Liver (tissue), 8 donors: ENCODE measurements at regions not wholly inside any gene's neighbourhood (a gene's known extent, or its start where the extent isn't known, plus 50 kb on each side); places are given as distances from the start of the nearest gene placed in this dataset.
A peak's percentile ranks its signal among the peaks of the same experiment; 100 is the strongest.
"Not testable (repeated sequence)": the region's sequence is repeated elsewhere in the genome, so short reads cannot be mapped to it uniquely, and the experiment has no call there.

ENCODE experiments used
- DNase-seq: peaks from one replicate; pipeline ENCODE4 v3.0.0-alpha.2; 2017; ENCODE audit warnings: low spot score
- H3K27ac ChIP-seq, 2 donors: one replicate each; pipeline ENCODE4 v1.7.0; 2013; ENCODE audit warnings: inconsistent platforms in 2 of 2, low read length in 2 of 2, control low read depth in 1 of 2, low read depth in 1 of 2, mild to moderate bottlenecking in 1 of 2
- H3K27me3 ChIP-seq, 4 donors: one replicate each; pipeline versions ENCODE4 v1.6.1 to v1.7.0; 2013; ENCODE audit warnings: low read length in 3 of 4, inconsistent platforms in 1 of 4, mild to moderate bottlenecking in 1 of 4, moderate library complexity in 1 of 4; ENCODE audit not compliant: control insufficient read depth in 4 of 4, insufficient read depth in 4 of 4
- H3K36me3 ChIP-seq, 4 donors: one replicate each; pipeline versions ENCODE4 v1.6.1 to v1.7.0; 2013; ENCODE audit warnings: low read length in 3 of 4, mild to moderate bottlenecking in 3 of 4, low read depth in 1 of 4, moderate library complexity in 1 of 4; ENCODE audit not compliant: control insufficient read depth in 4 of 4, insufficient read depth in 3 of 4
- H3K4me1 ChIP-seq, 4 donors: one replicate each; pipeline versions ENCODE4 v1.6.1 to v1.7.0; 2013; ENCODE audit warnings: low read length in 3 of 4, mild to moderate bottlenecking in 3 of 4, moderate library complexity in 1 of 4; ENCODE audit not compliant: control insufficient read depth in 4 of 4, insufficient read depth in 4 of 4
- H3K4me3 ChIP-seq, 3 donors: one replicate each; pipeline versions ENCODE4 v1.6.1 to v1.7.0; 2013; ENCODE audit warnings: low read length in 3 of 3, control low read depth in 1 of 3, low read depth in 1 of 3, mild to moderate bottlenecking in 1 of 3
- H3K9ac ChIP-seq, 2 donors: one replicate each; pipeline ENCODE4 v1.7.0; 2013; ENCODE audit warnings: low read length in 2 of 2, mild to moderate bottlenecking in 2 of 2, moderate library complexity in 2 of 2, control low read depth in 1 of 2, low read depth in 1 of 2
- H3K9me3 ChIP-seq, 4 donors: one replicate each; pipeline versions ENCODE4 v1.6.1 to v1.7.0; 2013; ENCODE audit warnings: low read length in 3 of 4; ENCODE audit not compliant: control insufficient read depth in 4 of 4
- CTCF ChIP-seq: fragments of 150-350 bp; IDR thresholded peaks from 2 replicates; pipeline ENCODE4 v1.5.1; 2017; ENCODE audit warnings: improper control_type of control experiment, low read depth, low read length; ENCODE audit not compliant: missing input control
- FOXA1 ChIP-seq: IDR thresholded peaks from 2 replicates; pipeline ENCODE4 v1.6.1; 2016; ENCODE audit warnings: antibody characterized with exemption
- FOXA2 ChIP-seq: IDR thresholded peaks from 2 replicates; pipeline ENCODE4 v1.6.1; 2016; ENCODE audit warnings: antibody characterized with exemption
- GABPA ChIP-seq, 2 donors: IDR thresholded peaks in 1 of 2; conservative IDR thresholded peaks in 1 of 2; 2 replicates each; pipeline ENCODE4 v1.6.1; 2016; ENCODE audit warnings: antibody characterized with exemption in 2 of 2, mild to moderate bottlenecking in 1 of 2, moderate library complexity in 1 of 2
- HNF4A ChIP-seq, 2 donors: conservative IDR thresholded peaks; 2 replicates each; pipeline ENCODE4 v1.6.1; 2016; ENCODE audit warnings: antibody characterized with exemption in 2 of 2, mild to moderate bottlenecking in 2 of 2
- HNF4G ChIP-seq: IDR thresholded peaks from 2 replicates; pipeline ENCODE4 v1.6.1; 2016; ENCODE audit warnings: antibody characterized with exemption
- JUND ChIP-seq, 2 donors: IDR thresholded peaks; 2 replicates each; pipeline ENCODE4 v1.6.1; 2016; ENCODE audit warnings: antibody characterized with exemption in 2 of 2
- MAX ChIP-seq: IDR thresholded peaks from 2 replicates; pipeline ENCODE4 v1.6.1; 2016; ENCODE audit warnings: antibody characterized with exemption
- NR2F2 ChIP-seq: IDR thresholded peaks from 2 replicates; pipeline ENCODE4 v1.6.1; 2016; ENCODE audit warnings: antibody characterized with exemption
- RAD21 ChIP-seq, 2 donors: IDR thresholded peaks; 2 replicates each; pipeline ENCODE4 v1.6.1; 2016; ENCODE audit warnings: antibody characterized with exemption in 2 of 2, mild to moderate bottlenecking in 2 of 2
- RXRA ChIP-seq, 2 donors: IDR thresholded peaks; 2 replicates each; pipeline ENCODE4 v1.6.1; 2017 to 2018; ENCODE audit warnings: antibody characterized with exemption in 2 of 2, mild to moderate bottlenecking in 1 of 2
- SP1 ChIP-seq: IDR thresholded peaks from 2 replicates; pipeline ENCODE4 v1.6.1; 2018; ENCODE audit warnings: antibody characterized with exemption, mild to moderate bottlenecking
- TAF1 ChIP-seq: conservative IDR thresholded peaks from 2 replicates; pipeline ENCODE4 v1.6.1; 2016; ENCODE audit warnings: antibody characterized with exemption, mild to moderate bottlenecking
- YY1 ChIP-seq: IDR thresholded peaks from 2 replicates; pipeline ENCODE4 v1.6.1; 2016; ENCODE audit warnings: antibody characterized with exemption, mild to moderate bottlenecking
- WGBS: extraction: QIAGEN DNeasy Blood & Tissue Kit; methylation state at CpG from one replicate; pipeline ENCODE4 v1.1.7; 2013; 5-methylcytosine and 5-hydroxymethylcytosine counted together
- donor health status: healthy.
- donor health status: healthy.
- donor health status: healthy.
- donor health status: healthy.
- donor health status: healthy.

GRCh38 chr11:101224221-101224620 is 94.6 kb upstream of the PGR start (continued):
- TF ChIP-seq CTCF (no peak), JUND (IDR thresholded peaks at IDR 0.05) (no peak), SP1 (no peak), YY1 (no peak)

DNA sequence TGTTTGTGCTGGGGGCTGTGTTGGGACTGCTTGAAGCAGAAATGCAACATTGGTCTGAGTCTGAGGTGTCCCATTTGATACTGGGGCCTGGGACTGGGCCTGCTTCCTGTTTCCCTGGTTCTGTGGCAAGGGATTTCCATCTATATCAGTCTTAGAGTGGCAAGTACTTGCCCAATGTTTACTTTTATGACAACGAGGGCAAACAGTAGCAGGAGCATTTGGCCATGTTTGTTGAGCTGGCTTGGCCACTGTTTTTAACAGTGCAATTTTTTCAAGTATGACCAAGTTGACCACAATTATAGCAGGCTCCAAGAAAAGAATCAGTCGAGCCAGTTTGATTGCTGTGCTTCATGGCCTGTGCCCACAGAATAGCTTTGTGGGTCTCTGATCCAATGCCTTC is 88.5 kb upstream of the PGR start:
- not testable (repeated sequence) for H3K9ac ChIP-seq, H3K4me3 ChIP-seq, H3K36me3 ChIP-seq, DNase-seq, H3K4me1 ChIP-seq, H3K27me3 ChIP-seq
- peak; percentile 81 for TF ChIP-seq FOXA2
- peak; percentile 20 for TF ChIP-seq RAD21 (IDR thresholded peaks at IDR 0.05)
- peak; percentile 79 for TF ChIP-seq YY1
- peak in 1 of 2 donors; percentile 49 for TF ChIP-seq HNF4A (conservative IDR thresholded peaks at IDR 0.05)
- peak; percentile 52 for TF ChIP-seq FOXA1
- TF ChIP-seq RXRA (IDR thresholded peaks at IDR 0.05): peak in 1 of 2 donors; percentile 29
- peak in 1 of 2 donors; percentile 23 for TF ChIP-seq GABPA (IDR thresholded peaks at IDR 0.05 in 1 of 2, conservative IDR thresholded peaks at IDR 0.05 in 1 of 2)
- 31% methylated on average over 2 of the region's 2 CpGs for WGBS
- Histone ChIP-seq H3K9me3 (peaks cover 0 to 13% (median 7%) of the 10 kb centered on the region in 4 donors), H3K27ac (peak overlapping the region in 1 of 2 donors; percentile 42)

DNA sequence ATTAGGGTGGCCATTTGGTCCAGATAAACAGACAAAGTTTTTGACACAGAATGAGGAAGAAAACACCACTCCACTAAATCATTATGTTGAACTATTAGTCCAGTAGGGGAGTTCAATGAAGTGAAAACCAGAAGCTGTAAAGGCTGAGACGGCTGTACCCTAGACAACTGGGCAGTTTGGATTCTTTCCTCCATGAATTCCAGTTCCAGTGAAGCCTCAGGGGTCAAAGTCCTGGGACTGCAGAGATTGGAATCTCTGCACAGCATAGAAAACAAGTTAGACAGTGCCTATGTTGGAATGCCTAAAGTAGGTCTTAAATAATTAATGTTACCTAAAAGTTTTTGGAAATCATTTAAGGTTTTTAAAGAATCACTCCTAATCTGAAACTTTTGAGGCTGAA is 86.5 kb upstream of the PGR start:
- H3K27me3 ChIP-seq, H3K9ac ChIP-seq, H3K4me3 ChIP-seq, H3K27ac ChIP-seq, DNase-seq, H3K4me1 ChIP-seq, H3K36me3 ChIP-seq: not testable (repeated sequence)
- 52% methylated on average over 1 of the region's 1 CpG for WGBS
- TF ChIP-seq HNF4A (conservative IDR thresholded peaks at IDR 0.05): peak; percentile 29 to 41
- peaks cover 0 to 11% (median 6%) of the 10 kb centered on the region in 4 donors for H3K9me3 ChIP-seq

- TF ChIP-seq FOXA2 (no peak), MAX (no peak), TAF1 (no peak), HNF4G (no peak), NR2F2 (no peak), GABPA (IDR thresholded peaks at IDR 0.05 in 1 of 2, conservative IDR thresholded peaks at IDR 0.05 in 1 of 2) (no peak)
- H3K4me1 ChIP-seq: peaks cover 0 to 2% (median 0%) of the 10 kb centered on the region in 4 donors
- H3K27ac ChIP-seq: no peak overlapping the region
- no peak overlapping the region for H3K9ac ChIP-seq
- H3K4me3 ChIP-seq: no peak overlapping the region
- 88% methylated on average over 1 of the region's 1 CpG for WGBS
- no peaks in the 10 kb centered on the region for H3K27me3 ChIP-seq
- DNase-seq: no peak
- no peaks in the 10 kb centered on the region for H3K36me3 ChIP-seq
- peaks cover 0 to 8% (median 7%) of the 10 kb centered on the region in 4 donors for H3K9me3 ChIP-seq
Measured at GRCh38 chr11:101215069-101215468, 85.5 kb upstream of the PGR start.
